K562 (cell line): ENCODE measurements at regions not wholly inside any gene's neighbourhood (a gene's known extent, or its start where the extent isn't known, plus 50 kb on each side); places are given as distances from the start of the nearest gene placed in this dataset.

Source experiments
- ATAC-seq: fragments of 200-7000 bp; cut with Tn5 transposase; 3 replicates; pipeline ENCODE4 v1.9.1; 2020; ENCODE audit warnings: moderate library complexity
- BruUV-seq: library from RNA; stranded (reverse); fragments of 400-500 nt; replicated peaks from 2 replicates; lab custom pipeline; 2021; lab: Mats Ljungman, UMichigan
- CTCF ChIA-PET: fragments of 300-600 bp; formaldehyde crosslinking; extraction: SDS; loops from one replicate; lab custom pipeline; 2021; ENCODE audit warnings: low intra/inter-chr PET ratio; lab: Yijun Ruan, JAX
- POLR2A ChIA-PET: fragments of 300-600, 350-650 bp; sonication (Branson Sonifier 250); formaldehyde crosslinking; extraction: SDS; loops from one replicate; lab custom pipeline; 2021; ENCODE audit warnings: antibody characterized with exemption, inconsistent platforms; lab: Yijun Ruan, JAX
- DNase-seq, 4 experiments: peaks; one replicate each; pipeline versions ENCODE4 v3.0.0 to v3.0.0-alpha.2; 2011 to 2018; ENCODE audit warnings: low spot score in 3 of 4, mixed read lengths in 3 of 4; ENCODE audit errors: extremely low read depth in 1 of 4
- FAIRE-seq: peaks from 2 replicates; lab custom pipeline; 2011; peaks lifted over from hg19 to GRCh38; lab: Jason Lieb, UNC
- H2AFZ ChIP-seq: 2 replicates; pipeline ENCODE4 v1.6.0; 2011; ENCODE audit warnings: low read depth, low read length, control low read depth, inconsistent platforms
- H3K27ac ChIP-seq: fragments of 200-600 bp; 3 replicates; pipeline ENCODE4 v1.8.0; 2011; ENCODE audit warnings: low read depth, mild to moderate bottlenecking, control low read depth, inconsistent platforms, low read length, moderate library complexity, mixed read lengths; ENCODE audit errors: extremely low read depth
- H3K27me3 ChIP-seq, 2 experiments: fragments of 300-600 bp in 1 of 2; 2 replicates in 1 of 2; 3 replicates in 1 of 2; pipeline versions ENCODE4 v1.6.0 to v1.8.0; 2011; ENCODE audit warnings: inconsistent platforms in 2 of 2, low read length in 2 of 2, mild to moderate bottlenecking in 1 of 2, mixed read lengths in 1 of 2, moderate library complexity in 1 of 2; ENCODE audit not compliant: control insufficient read depth in 2 of 2, insufficient read depth in 2 of 2
- H3K36me3 ChIP-seq: fragments of 300-600 bp; 3 replicates; pipeline ENCODE4 v1.8.0; 2011; ENCODE audit warnings: mild to moderate bottlenecking, low read length, inconsistent platforms; ENCODE audit not compliant: control insufficient read depth, insufficient read depth
- H3K4me1 ChIP-seq, 2 experiments: fragments of 200-600 bp in 1 of 2; replicated peaks in 1 of 2; 2 replicates in 1 of 2; 3 replicates in 1 of 2; pipeline versions ENCODE4 v1.5.1 to v1.8.0; 2011; ENCODE audit warnings: inconsistent platforms in 2 of 2, low read length in 2 of 2, mild to moderate bottlenecking in 1 of 2, mixed read lengths in 1 of 2, moderate library complexity in 1 of 2; ENCODE audit not compliant: control insufficient read depth in 2 of 2, insufficient read depth in 2 of 2
- H3K4me2 ChIP-seq: 2 replicates; pipeline ENCODE4 v1.6.1; 2011; ENCODE audit warnings: low read length, control low read depth, inconsistent platforms, mixed read lengths; ENCODE audit not compliant: insufficient read depth
- H3K4me3 ChIP-seq: fragments of 200-600 bp; sonication (generic), shearing (Covaris generic); 2 replicates; pipeline ENCODE4 v1.5.1; 2016; ENCODE audit warnings: control low read depth, inconsistent platforms
- H3K79me2 ChIP-seq: fragments of 200-600 bp; 3 replicates; pipeline ENCODE4 v1.8.0; 2011; ENCODE audit warnings: low read length, inconsistent platforms; ENCODE audit not compliant: control insufficient read depth, insufficient read depth
- H3K9ac ChIP-seq, 2 experiments: 2 replicates each; pipeline versions ENCODE4 v1.6.0 to v1.6.1; 2011; ENCODE audit warnings: low read depth in 2 of 2, low read length in 2 of 2, control low read depth in 1 of 2, inconsistent platforms in 1 of 2, mild to moderate bottlenecking in 1 of 2, mixed read lengths in 1 of 2; ENCODE audit not compliant: insufficient read depth in 1 of 2
- H3K9me1 ChIP-seq: one replicate; pipeline ENCODE4 v1.6.0; 2011; ENCODE audit warnings: inconsistent platforms, mild to moderate bottlenecking, low read length, moderate library complexity; ENCODE audit not compliant: control insufficient read depth, insufficient read depth
- H3K9me3 ChIP-seq: replicated peaks from 2 replicates; pipeline ENCODE4 v1.5.1; 2011; ENCODE audit warnings: low read depth, low read length, inconsistent platforms; ENCODE audit not compliant: control insufficient read depth, insufficient read depth
- H4K20me1 ChIP-seq: replicated peaks from 2 replicates; pipeline ENCODE4 v1.6.1; 2011; ENCODE audit warnings: low read length, inconsistent platforms, mixed read lengths; ENCODE audit not compliant: control insufficient read depth, insufficient read depth
- MCM3 ChIP-seq: fragments of 450-650 bp; IDR thresholded peaks from 2 replicates; pipeline ENCODE4 v1.6.1; 2016
- NBN ChIP-seq: fragments of 450-650 bp; IDR thresholded peaks from 2 replicates; pipeline ENCODE4 v1.6.1; 2016; ENCODE audit warnings: low read depth, mild to moderate bottlenecking
- NFRKB ChIP-seq: fragments of 450-650 bp; IDR thresholded peaks from 2 replicates; pipeline ENCODE4 v1.6.1; 2016; ENCODE audit warnings: low read depth
- PPARD ChIP-seq: fragments of 250-450 bp; sonication (Bioruptor Pico); IDR thresholded peaks from 2 replicates; pipeline ENCODE4 v1.8.0; 2022; ENCODE audit warnings: inconsistent platforms, mild to moderate bottlenecking, moderate library complexity
- PYGO2 ChIP-seq: fragments of 450-650 bp; IDR thresholded peaks from 2 replicates; pipeline ENCODE4 v1.6.1; 2016; ENCODE audit warnings: mild to moderate bottlenecking, missing genetic modification characterization, moderate library complexity, missing compliant biosample characterization
- SMARCC2 ChIP-seq: fragments of 450-650 bp; IDR thresholded peaks from 2 replicates; pipeline ENCODE4 v1.6.1; 2017; ENCODE audit warnings: antibody characterized with exemption, moderate library complexity, mild to moderate bottlenecking, low read depth
- ZBTB2 ChIP-seq: fragments of 450-650 bp; IDR thresholded peaks from 2 replicates; pipeline ENCODE4 v1.6.1; 2016; ENCODE audit warnings: antibody characterized with exemption
- ZBTB26 ChIP-seq: fragments of 450-650 bp; formaldehyde crosslinking; IDR thresholded peaks from 2 replicates; pipeline ENCODE4 v1.4.0; 2022; ENCODE audit warnings: missing genetic modification characterization
- ZC3H4 ChIP-seq: sonication (generic); formaldehyde crosslinking; IDR thresholded peaks from 2 replicates; pipeline ENCODE4 v1.9.0; 2021; ENCODE audit warnings: missing genetic modification reagents, borderline replicate concordance
- ZNF232 ChIP-seq: sonication (generic); formaldehyde crosslinking; IDR thresholded peaks from 2 replicates; pipeline ENCODE4 v1.8.0; 2022; ENCODE audit warnings: mild to moderate bottlenecking, missing genetic modification reagents
- WGBS: fragments of 100-300 bp; shearing (Covaris generic); methylation state at CpG from one replicate; pipeline ENCODE4 v1.1.6; 2016; ENCODE audit warnings: low coverage, mixed read lengths; ENCODE audit not compliant: insufficient coverage; ENCODE audit errors: missing lambda C conversion rate; 5-methylcytosine and 5-hydroxymethylcytosine counted together
- in situ Hi-C: fragments of 300-500 bp; cut with MboI; formaldehyde crosslinking; loops from 4 replicates; pipeline ENCODE4 v1.15.0; 2018; ENCODE audit warnings: inconsistent platforms, mixed read lengths
- intact Hi-C: fragments of 100-400 bp; cut with micrococcal nuclease; formaldehyde crosslinking; loops from 2 replicates; pipeline ENCODE4 v1.14.2; 2022
- TF ChIP-seq, protein P1 (sequence below): fragments of 250-450 bp; sonication (Bioruptor Pico); IDR thresholded peaks from 2 replicates; pipeline ENCODE4 v1.5.0; 2022; ENCODE audit warnings: mild to moderate bottlenecking

- WGBS, result 76% methylated on average over 13 of the region's 13 CpGs
- Histone ChIP-seq H3K4me3 (no peak overlapping the region), H3K27ac (no peak overlapping the region), H4K20me1 (no peaks in the 10 kb centered on the region), H3K4me1 (peaks cover 0 to 6% of the 10 kb centered on the region in 2 experiments; a peak in 3 of 5 replicates), H2AFZ (no peak overlapping the region), H3K4me2 (no peak overlapping the region), H3K79me2 (no peaks in the 10 kb centered on the region), H3K36me3 (no peaks in the 10 kb centered on the region), H3K9ac (no peak overlapping the region), H3K9me1 (no peaks in the 10 kb centered on the region), H3K9me3 (no peaks in the 10 kb centered on the region), H3K27me3 (no peaks in the 10 kb centered on the region)
- intact Hi-C loops (no loop called here), in situ Hi-C loops (no loop called here)
- TF ChIP-seq NFRKB, result no peak
- TF ChIP-seq ZBTB26 (CRISPR knock-in tag), result no peak
- no peak for TF ChIP-seq MCM3
- TF ChIP-seq, protein P1, sequence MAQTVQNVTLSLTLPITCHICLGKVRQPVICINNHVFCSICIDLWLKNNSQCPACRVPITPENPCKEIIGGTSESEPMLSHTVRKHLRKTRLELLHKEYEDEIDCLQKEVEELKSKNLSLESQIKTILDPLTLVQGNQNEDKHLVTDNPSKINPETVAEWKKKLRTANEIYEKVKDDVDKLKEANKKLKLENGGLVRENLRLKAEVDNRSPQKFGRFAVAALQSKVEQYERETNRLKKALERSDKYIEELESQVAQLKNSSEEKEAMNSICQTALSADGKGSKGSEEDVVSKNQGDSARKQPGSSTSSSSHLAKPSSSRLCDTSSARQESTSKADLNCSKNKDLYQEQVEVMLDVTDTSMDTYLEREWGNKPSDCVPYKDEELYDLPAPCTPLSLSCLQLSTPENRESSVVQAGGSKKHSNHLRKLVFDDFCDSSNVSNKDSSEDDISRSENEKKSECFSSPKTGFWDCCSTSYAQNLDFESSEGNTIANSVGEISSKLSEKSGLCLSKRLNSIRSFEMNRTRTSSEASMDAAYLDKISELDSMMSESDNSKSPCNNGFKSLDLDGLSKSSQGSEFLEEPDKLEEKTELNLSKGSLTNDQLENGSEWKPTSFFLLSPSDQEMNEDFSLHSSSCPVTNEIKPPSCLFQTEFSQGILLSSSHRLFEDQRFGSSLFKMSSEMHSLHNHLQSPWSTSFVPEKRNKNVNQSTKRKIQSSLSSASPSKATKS (CRISPR knock-in tag), result no peak
- TF ChIP-seq PPARD (CRISPR knock-in tag), result no peak
- no peak for TF ChIP-seq ZBTB2
- no peak for TF ChIP-seq ZNF232 (CRISPR knock-in tag)
- TF ChIP-seq SMARCC2, result no peak
- TF ChIP-seq NBN, result no peak
- no peak for TF ChIP-seq ZC3H4 (CRISPR knock-in tag)
- no peak for TF ChIP-seq PYGO2 (tag)
- POLR2A ChIA-PET, result no interaction called here
- BruUV-seq, result no TSS peak
- no peak for FAIRE-seq
- CTCF ChIA-PET, result no interaction called here
- ATAC-seq, result no peak
- no peak for DNase-seq
Observed at GRCh38 chr12:116408489-116409250, 131.2 kb upstream of the MED13L start.
